Kidney (tissue), 13 donors: ENCODE measurements at regions not wholly inside any gene's neighbourhood (a gene's known extent, or its start where the extent isn't known, plus 50 kb on each side); places are given as distances from the start of the nearest gene placed in this dataset.

Experiments used
- DNase-seq, 5 donors: peaks; one replicate each; pipeline ENCODE4 v3.0.0-alpha.2; 2013 to 2020
- FAIRE-seq: peaks from 2 replicates; lab custom pipeline; 2012; peaks lifted over from hg19 to GRCh38; lab: Jason Lieb, UNC
- H3K27ac ChIP-seq, 2 donors: one replicate each; pipeline ENCODE4 v1.7.0; 2013; ENCODE audit warnings: low read depth in 2 of 2, low read length in 2 of 2, inconsistent platforms in 1 of 2
- H3K27me3 ChIP-seq: one replicate; pipeline ENCODE4 v1.7.1; 2013; ENCODE audit warnings: low read length, inconsistent platforms; ENCODE audit not compliant: control insufficient read depth, insufficient read depth
- H3K36me3 ChIP-seq, 3 donors: one replicate each; pipeline versions ENCODE4 v1.7.0 to v1.7.1; 2013; ENCODE audit warnings: low read length in 3 of 3, control low read depth in 1 of 3, inconsistent platforms in 1 of 3; ENCODE audit not compliant: insufficient read depth in 3 of 3, control insufficient read depth in 2 of 3
- H3K4me1 ChIP-seq, 3 donors: one replicate each; pipeline versions ENCODE4 v1.7.0 to v1.7.1; 2013; ENCODE audit warnings: low read length in 3 of 3, inconsistent platforms in 1 of 3, low read depth in 1 of 3; ENCODE audit not compliant: control insufficient read depth in 2 of 3, insufficient read depth in 2 of 3
- H3K4me3 ChIP-seq, 3 donors: one replicate each; pipeline versions ENCODE4 v1.7.0 to v1.8.1; 2013; ENCODE audit warnings: low read length in 3 of 3, control low read depth in 1 of 3, inconsistent platforms in 1 of 3
- H3K9ac ChIP-seq, 3 donors: one replicate each; pipeline versions ENCODE4 v1.7.0 to v1.7.1; 2013; ENCODE audit warnings: low read length in 3 of 3, control low read depth in 1 of 3, inconsistent platforms in 1 of 3
- H3K9me3 ChIP-seq, 3 donors: one replicate each; pipeline versions ENCODE4 v1.7.0 to v1.7.1; 2013; ENCODE audit warnings: low read length in 3 of 3, control low read depth in 1 of 3, inconsistent platforms in 1 of 3; ENCODE audit not compliant: control insufficient read depth in 2 of 3, insufficient read depth in 1 of 3
- intact Hi-C: fragments of 100-400 bp; cut with DNase I; formaldehyde crosslinking; loops from one replicate; pipeline ENCODE4 v1.11.1; 2022
- TF ChIP-seq, protein P1 (sequence below): IDR thresholded peaks from 3 replicates; pipeline ENCODE4 v1.5.1; 2012; ENCODE audit warnings: mild to moderate bottlenecking, moderate library complexity, borderline replicate concordance; ENCODE audit not compliant: insufficient read depth; ENCODE audit errors: extremely low read depth
- donor health status: control.
- donor health status: control.
- donor health status: control.
- donor health status: control.
- donor health status: control.
- donor health status: DM: yes; HTN: yes; CAD: no.
- donor health status: Normal renal cell carcinoma (clear cell type).

DNA sequence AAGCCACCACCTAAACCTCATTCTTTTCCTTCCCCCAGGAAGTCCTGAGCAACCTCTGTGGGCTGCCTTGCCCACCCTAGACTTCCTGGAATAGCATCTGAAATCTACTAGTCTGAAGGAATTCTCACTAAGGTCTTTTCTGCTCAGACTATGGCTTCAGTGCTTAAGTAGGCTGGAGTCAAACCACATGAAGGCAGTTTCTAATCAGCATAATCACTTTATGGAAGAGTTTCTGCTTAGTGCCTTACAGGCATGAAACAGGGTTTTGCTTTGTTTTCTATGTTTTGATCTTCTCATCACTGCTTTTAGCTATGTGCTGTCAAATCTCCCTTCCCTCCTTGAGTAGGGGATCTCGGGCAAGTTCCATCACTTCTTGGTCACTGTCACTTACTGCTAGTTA is 117.7 kb downstream of the WT1 start:
- intact Hi-C loops: no loop called here
- DNase-seq (no peak), FAIRE-seq (no peak)
- no peak overlapping the region for H3K9ac ChIP-seq
- no peaks in the 10 kb centered on the region for H3K9me3 ChIP-seq
- TF ChIP-seq, protein P1, sequence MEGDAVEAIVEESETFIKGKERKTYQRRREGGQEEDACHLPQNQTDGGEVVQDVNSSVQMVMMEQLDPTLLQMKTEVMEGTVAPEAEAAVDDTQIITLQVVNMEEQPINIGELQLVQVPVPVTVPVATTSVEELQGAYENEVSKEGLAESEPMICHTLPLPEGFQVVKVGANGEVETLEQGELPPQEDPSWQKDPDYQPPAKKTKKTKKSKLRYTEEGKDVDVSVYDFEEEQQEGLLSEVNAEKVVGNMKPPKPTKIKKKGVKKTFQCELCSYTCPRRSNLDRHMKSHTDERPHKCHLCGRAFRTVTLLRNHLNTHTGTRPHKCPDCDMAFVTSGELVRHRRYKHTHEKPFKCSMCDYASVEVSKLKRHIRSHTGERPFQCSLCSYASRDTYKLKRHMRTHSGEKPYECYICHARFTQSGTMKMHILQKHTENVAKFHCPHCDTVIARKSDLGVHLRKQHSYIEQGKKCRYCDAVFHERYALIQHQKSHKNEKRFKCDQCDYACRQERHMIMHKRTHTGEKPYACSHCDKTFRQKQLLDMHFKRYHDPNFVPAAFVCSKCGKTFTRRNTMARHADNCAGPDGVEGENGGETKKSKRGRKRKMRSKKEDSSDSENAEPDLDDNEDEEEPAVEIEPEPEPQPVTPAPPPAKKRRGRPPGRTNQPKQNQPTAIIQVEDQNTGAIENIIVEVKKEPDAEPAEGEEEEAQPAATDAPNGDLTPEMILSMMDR: no peak
- H3K27ac ChIP-seq: no peak overlapping the region
- peaks cover 0 to 4% (median 2%) of the 10 kb centered on the region in 3 donors for H3K4me1 ChIP-seq
- H3K36me3 ChIP-seq: no peaks in the 10 kb centered on the region
- no peaks in the 10 kb centered on the region for H3K27me3 ChIP-seq
- H3K4me3 ChIP-seq: no peak overlapping the region

DNA sequence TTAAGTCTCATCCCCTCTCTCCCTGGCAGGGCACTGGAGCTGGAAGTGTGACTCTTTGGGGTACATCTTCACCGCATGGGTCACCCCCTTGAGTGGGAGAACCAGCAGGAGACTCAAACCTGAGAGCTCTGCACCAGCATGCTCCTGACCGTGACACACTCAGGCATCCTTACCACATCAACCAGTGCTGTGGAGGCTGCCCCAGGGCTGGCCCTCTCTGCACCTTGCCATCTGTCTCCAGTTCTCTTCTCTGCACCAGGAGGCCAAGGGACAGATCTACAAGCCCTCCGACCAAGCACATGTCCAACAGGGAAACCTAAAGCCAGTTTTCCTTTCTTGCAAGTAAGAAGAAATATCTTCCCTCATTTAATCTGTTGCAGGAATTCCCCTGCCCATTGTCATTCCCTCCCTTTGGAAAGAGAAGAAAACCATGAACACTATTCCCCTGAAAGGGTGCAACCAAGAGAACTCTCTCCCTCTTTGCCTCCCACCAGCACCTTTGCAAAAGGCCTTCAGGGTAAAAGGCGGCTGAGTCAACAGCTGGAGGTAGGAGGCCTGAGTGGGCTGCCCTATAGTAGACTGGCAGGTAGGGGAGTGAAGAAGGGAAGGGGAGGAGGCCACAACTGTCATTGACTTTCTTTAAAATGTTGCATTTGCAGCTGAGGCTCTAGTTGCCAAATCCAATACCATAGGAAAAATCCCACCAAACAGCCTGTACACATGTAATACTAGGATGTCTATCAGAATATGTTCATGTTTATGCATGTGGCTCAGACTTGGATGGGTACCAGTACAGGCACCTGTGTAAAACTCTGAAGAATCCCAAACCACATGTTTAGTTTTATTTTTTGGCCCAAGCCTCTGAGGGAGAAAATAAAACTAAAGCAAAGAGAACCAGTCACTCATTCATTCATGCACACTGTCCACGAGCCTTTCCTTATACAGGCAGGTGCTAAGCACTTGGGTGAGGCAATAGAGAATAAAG is 117.0 kb downstream of the WT1 start:
- DNase-seq (no peak), FAIRE-seq (no peak)
- Histone ChIP-seq H3K9ac (no peak overlapping the region), H3K36me3 (no peaks in the 10 kb centered on the region), H3K27me3 (no peaks in the 10 kb centered on the region), H3K4me3 (no peak overlapping the region), H3K9me3 (no peaks in the 10 kb centered on the region), H3K4me1 (peaks cover 0 to 4% (median 0%) of the 10 kb centered on the region in 3 donors), H3K27ac (no peak overlapping the region)
- intact Hi-C loops: no loop called here
- TF ChIP-seq, protein P1: no peak

DNA sequence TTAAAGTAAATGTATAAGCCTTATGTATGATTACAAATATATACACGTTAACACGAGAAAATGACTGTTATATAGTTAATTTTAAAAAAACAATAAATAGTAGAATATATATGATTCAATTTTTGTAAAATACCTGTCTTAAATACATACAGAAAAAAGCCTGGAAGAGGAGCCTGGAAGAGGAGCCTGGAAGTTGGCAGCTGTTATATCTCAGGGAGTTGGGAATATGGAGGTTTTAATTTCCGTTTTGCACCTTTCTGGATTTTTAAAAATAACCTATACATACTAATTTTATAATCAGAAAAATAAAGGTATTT is 111.6 kb downstream of the WT1 start:
- FAIRE-seq: no peak
- H3K27me3 ChIP-seq: no peaks in the 10 kb centered on the region
- TF ChIP-seq, protein P1: no peak
- H3K4me3 ChIP-seq: no peak overlapping the region
- intact Hi-C loops: loop anchor here (10.0 kb wide), 1 partner anchor 471 kb away; the partner anchor contains the start of gene CCDC73
- H3K9me3 ChIP-seq: no peaks in the 10 kb centered on the region
- no peak overlapping the region for H3K27ac ChIP-seq
- H3K9ac ChIP-seq: no peak overlapping the region
- no peak for DNase-seq
- no peaks in the 10 kb centered on the region for H3K4me1 ChIP-seq
- H3K36me3 ChIP-seq: no peaks in the 10 kb centered on the region
